ENCODE measurements at regions not wholly inside any gene's neighbourhood (a gene's known extent, or its start where the extent isn't known, plus 50 kb on each side); places are given as distances from the start of the nearest gene placed in this dataset.

DNA sequence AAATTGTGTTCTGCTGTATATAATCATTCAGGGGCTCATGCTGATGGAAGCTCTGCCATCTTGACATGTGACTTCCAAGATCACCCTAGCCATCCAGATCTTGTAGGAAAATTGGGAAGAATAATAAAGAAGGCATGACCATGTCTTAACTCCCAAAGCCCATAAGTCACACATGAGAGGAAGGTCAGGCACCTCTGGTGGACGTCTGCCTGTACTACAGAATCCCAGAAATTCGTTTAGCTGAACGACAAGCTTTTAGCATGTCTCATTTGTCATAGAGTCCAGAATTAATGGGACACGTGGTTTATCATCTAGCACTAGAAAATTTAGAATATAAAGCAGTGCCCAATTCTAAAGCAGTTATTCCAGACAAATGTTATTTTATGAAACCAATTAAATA is 212.7 kb downstream of the CENPC start:
- no peak for TF ChIP-seq ATF7-NPFF (CRISPR knock-in tag; IDR thresholded peaks at IDR 0.05; ENCODE audit: low read depth)
- TF ChIP-seq JUND (CRISPR knock-in tag; IDR thresholded peaks at IDR 0.05) = no peak
- TF ChIP-seq SP2 (CRISPR knock-in tag; IDR thresholded peaks at IDR 0.05) = no peak
- TF ChIP-seq PHB2 (IDR thresholded peaks at IDR 0.05; ENCODE audit: partially characterized antibody) = no peak
- TF ChIP-seq TEAD3 (CRISPR knock-in tag; optimal IDR thresholded peaks at IDR 0.05; ENCODE audit: borderline replicate concordance) = no peak
- no peak for TF ChIP-seq ELF4 (CRISPR knock-in tag; IDR thresholded peaks at IDR 0.05; ENCODE audit: borderline replicate concordance)
- TF ChIP-seq SMAD1 (CRISPR knock-in tag; IDR thresholded peaks at IDR 0.05; ENCODE audit: borderline replicate concordance, low read depth) = no peak
- TF ChIP-seq POLR2A (IDR thresholded peaks at IDR 0.05; ENCODE audit: insufficient read depth in 1 of 2, low read depth in 2 of 2, low read length in 2 of 2) = no peak
- TF ChIP-seq ZNF232 (CRISPR knock-in tag; IDR thresholded peaks at IDR 0.05; ENCODE audit: borderline replicate concordance) = no peak
- TF ChIP-seq, protein P1, sequence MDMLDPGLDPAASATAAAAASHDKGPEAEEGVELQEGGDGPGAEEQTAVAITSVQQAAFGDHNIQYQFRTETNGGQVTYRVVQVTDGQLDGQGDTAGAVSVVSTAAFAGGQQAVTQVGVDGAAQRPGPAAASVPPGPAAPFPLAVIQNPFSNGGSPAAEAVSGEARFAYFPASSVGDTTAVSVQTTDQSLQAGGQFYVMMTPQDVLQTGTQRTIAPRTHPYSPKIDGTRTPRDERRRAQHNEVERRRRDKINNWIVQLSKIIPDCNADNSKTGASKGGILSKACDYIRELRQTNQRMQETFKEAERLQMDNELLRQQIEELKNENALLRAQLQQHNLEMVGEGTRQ (IDR thresholded peaks at IDR 0.05; ENCODE audit: low read depth, low read length) = no peak
- TF ChIP-seq, protein P1 (CRISPR knock-in tag; IDR thresholded peaks at IDR 0.05; ENCODE audit: borderline replicate concordance) = no peak
- TF ChIP-seq ZNF546 (CRISPR knock-in tag; conservative IDR thresholded peaks at IDR 0.05) = no peak
- no peak for TF ChIP-seq FOXP1 (IDR thresholded peaks at IDR 0.05)
- TF ChIP-seq FOXP1 (CRISPR knock-in tag; IDR thresholded peaks at IDR 0.05) = no peak
- TF ChIP-seq SRF (IDR thresholded peaks at IDR 0.05; ENCODE audit: low read depth, low read length) = no peak
- no peak for TF ChIP-seq RARA (CRISPR knock-in tag; IDR thresholded peaks at IDR 0.05)

Data from HepG2 (cell line).